ENCODE measurements at regions not wholly inside any gene's neighbourhood (a gene's known extent, or its start where the extent isn't known, plus 50 kb on each side); places are given as distances from the start of the nearest gene placed in this dataset.

DNA sequence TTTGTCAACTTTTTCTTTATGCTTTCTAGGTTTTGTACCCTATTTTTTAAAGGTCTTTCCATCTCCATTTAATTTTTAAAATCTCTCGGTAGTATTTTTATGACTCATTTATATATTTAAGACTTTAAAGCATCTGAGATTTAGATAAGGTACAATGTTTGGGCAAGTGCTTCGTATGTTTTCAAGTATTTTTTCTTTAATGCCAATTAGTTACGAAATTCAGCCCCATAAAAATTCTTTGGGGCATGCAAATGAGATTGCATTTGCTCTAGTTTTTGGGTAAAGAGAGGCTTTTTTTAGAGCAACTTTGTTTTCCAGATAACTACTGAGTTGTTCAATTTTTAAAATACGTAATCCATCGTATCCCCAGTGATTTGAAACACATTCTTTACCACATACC is 65.3 kb upstream of the CRHR1 start:
- H3K4me3 ChIP-seq (ENCODE audit: low read length, poor library complexity, severe bottlenecking): no peak overlapping the region
- no peaks in the 10 kb centered on the region for H3K9me2 ChIP-seq (replicated peaks; ENCODE audit: low read depth, low read length)
- H2AFZ ChIP-seq (ENCODE audit: low read length): no peak overlapping the region
- H3K79me2 ChIP-seq (ENCODE audit: insufficient read depth, low read length): no peaks in the 10 kb centered on the region
- H4K20me1 ChIP-seq (ENCODE audit: insufficient read depth, low read length, poor library complexity, severe bottlenecking): no peaks in the 10 kb centered on the region
- no peaks in the 10 kb centered on the region for H3K27me3 ChIP-seq (ENCODE audit: insufficient read depth, low read length, poor library complexity, severe bottlenecking)
- no peak for TF ChIP-seq EZH2phosphoT487 (IDR thresholded peaks at IDR 0.05; ENCODE audit: borderline replicate concordance)
- TF ChIP-seq, protein P1, sequence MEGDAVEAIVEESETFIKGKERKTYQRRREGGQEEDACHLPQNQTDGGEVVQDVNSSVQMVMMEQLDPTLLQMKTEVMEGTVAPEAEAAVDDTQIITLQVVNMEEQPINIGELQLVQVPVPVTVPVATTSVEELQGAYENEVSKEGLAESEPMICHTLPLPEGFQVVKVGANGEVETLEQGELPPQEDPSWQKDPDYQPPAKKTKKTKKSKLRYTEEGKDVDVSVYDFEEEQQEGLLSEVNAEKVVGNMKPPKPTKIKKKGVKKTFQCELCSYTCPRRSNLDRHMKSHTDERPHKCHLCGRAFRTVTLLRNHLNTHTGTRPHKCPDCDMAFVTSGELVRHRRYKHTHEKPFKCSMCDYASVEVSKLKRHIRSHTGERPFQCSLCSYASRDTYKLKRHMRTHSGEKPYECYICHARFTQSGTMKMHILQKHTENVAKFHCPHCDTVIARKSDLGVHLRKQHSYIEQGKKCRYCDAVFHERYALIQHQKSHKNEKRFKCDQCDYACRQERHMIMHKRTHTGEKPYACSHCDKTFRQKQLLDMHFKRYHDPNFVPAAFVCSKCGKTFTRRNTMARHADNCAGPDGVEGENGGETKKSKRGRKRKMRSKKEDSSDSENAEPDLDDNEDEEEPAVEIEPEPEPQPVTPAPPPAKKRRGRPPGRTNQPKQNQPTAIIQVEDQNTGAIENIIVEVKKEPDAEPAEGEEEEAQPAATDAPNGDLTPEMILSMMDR (conservative IDR thresholded peaks at IDR 0.05; ENCODE audit: low read length): no peak
- no peaks in the 10 kb centered on the region for H3K4me1 ChIP-seq (ENCODE audit: insufficient read depth, low read length, poor library complexity, severe bottlenecking)
- no peak overlapping the region for H3K9ac ChIP-seq (ENCODE audit: low read depth, low read length, poor library complexity, severe bottlenecking)
- no peak overlapping the region for H3K4me2 ChIP-seq (ENCODE audit: low read depth, low read length, poor library complexity, severe bottlenecking)
- no peaks in the 10 kb centered on the region for H3K9me3 ChIP-seq (ENCODE audit: insufficient read depth, low read depth, low read length)
- H3K36me3 ChIP-seq (ENCODE audit: insufficient read depth, low read length): no peaks in the 10 kb centered on the region
- no peaks in the 10 kb centered on the region for H3F3A ChIP-seq (ENCODE audit: low read depth)

DNA sequence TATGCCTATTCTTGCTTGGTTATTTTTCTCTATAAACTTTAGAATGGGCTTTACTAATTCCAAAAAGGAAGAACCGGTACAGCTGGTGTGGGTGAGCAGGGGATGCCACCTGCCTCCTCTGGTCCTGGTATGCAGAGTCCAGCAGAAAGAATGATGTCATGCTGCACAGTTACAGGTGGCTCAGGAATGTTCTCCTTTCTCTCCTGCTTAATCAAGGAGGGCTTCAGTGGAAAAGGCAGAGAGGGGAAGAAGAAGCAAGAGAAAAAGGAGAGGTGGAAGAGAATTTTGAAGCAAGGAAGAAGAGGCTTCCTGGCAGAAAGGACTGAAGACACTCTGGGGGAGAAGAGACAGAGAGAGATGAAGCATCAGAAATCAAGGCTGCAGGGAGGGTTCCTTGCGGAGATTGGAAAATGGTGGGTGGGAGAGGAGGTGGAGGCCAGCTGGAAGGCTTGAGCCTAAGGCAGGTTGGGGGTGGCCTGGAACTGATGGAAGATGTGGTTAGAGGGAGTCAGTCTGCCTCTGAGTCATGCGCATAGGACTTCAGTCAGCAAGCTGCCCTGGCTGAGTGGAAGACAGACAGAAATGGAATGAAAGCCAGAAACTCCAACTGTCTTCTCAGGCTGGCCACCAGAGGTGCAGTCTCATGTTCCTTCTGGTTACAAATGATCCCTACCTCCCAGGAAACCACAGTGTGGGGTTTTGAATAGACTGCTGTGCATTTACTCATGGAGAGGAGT is 64.6 kb upstream of the CRHR1 start:
- Histone ChIP-seq H3F3A (ENCODE audit: low read depth) (no peaks in the 10 kb centered on the region), H3K27me3 (ENCODE audit: insufficient read depth, low read length, poor library complexity, severe bottlenecking) (no peaks in the 10 kb centered on the region), H3K79me2 (ENCODE audit: insufficient read depth, low read length) (no peaks in the 10 kb centered on the region)

DNA sequence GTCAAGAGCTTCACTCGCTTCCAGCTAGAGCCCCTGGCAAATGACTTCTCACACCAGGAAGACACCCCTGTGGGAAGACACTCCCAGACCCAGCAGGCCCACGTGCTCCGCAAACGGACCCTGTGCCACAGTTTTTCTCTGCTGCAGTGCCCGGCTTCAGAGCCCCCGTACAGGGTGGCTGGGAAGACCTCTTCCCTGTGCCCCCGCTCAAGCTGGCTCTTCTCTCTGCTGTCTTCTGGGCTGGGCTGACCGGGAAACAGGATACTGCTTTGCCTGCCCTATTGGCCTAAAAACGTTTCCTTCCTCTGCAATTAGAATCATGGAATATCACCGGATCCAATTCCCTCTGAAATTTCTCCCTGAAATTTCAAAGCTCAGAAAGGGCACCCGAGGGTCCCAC is 63.7 kb upstream of the CRHR1 start:
- Histone ChIP-seq H3K9ac (ENCODE audit: low read depth, low read length, poor library complexity, severe bottlenecking) (no peak overlapping the region), H3K79me2 (ENCODE audit: insufficient read depth, low read length) (no peaks in the 10 kb centered on the region), H3K4me3 (ENCODE audit: low read length, poor library complexity, severe bottlenecking) (no peak overlapping the region), H3K9me3 (ENCODE audit: insufficient read depth, low read depth, low read length) (no peaks in the 10 kb centered on the region), H4K20me1 (ENCODE audit: insufficient read depth, low read length, poor library complexity, severe bottlenecking) (no peaks in the 10 kb centered on the region), H3K36me3 (ENCODE audit: insufficient read depth, low read length) (no peaks in the 10 kb centered on the region), H3K9me2 (replicated peaks; ENCODE audit: low read depth, low read length) (no peaks in the 10 kb centered on the region), H3K4me2 (ENCODE audit: low read depth, low read length, poor library complexity, severe bottlenecking) (no peak overlapping the region), H3K4me1 (ENCODE audit: insufficient read depth, low read length, poor library complexity, severe bottlenecking) (no peaks in the 10 kb centered on the region), H3F3A (ENCODE audit: low read depth) (no peaks in the 10 kb centered on the region), H3K27me3 (ENCODE audit: insufficient read depth, low read length, poor library complexity, severe bottlenecking) (no peaks in the 10 kb centered on the region), H2AFZ (ENCODE audit: low read length) (no peak overlapping the region)
- no peak for TF ChIP-seq EZH2phosphoT487 (IDR thresholded peaks at IDR 0.05; ENCODE audit: borderline replicate concordance)
- TF ChIP-seq, protein P1 (conservative IDR thresholded peaks at IDR 0.05; ENCODE audit: low read length): no peak

More for the DNA sequence above, 64.6 kb upstream of the CRHR1 start:
- Histone ChIP-seq H3K9me2 (replicated peaks; ENCODE audit: low read depth, low read length) (no peaks in the 10 kb centered on the region), H3K4me2 (ENCODE audit: low read depth, low read length, poor library complexity, severe bottlenecking) (no peak overlapping the region), H3K9ac (ENCODE audit: low read depth, low read length, poor library complexity, severe bottlenecking) (no peak overlapping the region), H3K9me3 (ENCODE audit: insufficient read depth, low read depth, low read length) (no peaks in the 10 kb centered on the region), H3K4me1 (ENCODE audit: insufficient read depth, low read length, poor library complexity, severe bottlenecking) (no peaks in the 10 kb centered on the region), H2AFZ (ENCODE audit: low read length) (no peak overlapping the region), H3K4me3 (ENCODE audit: low read length, poor library complexity, severe bottlenecking) (no peak overlapping the region), H4K20me1 (ENCODE audit: insufficient read depth, low read length, poor library complexity, severe bottlenecking) (no peaks in the 10 kb centered on the region), H3K36me3 (ENCODE audit: insufficient read depth, low read length) (no peaks in the 10 kb centered on the region)
- TF ChIP-seq, protein P1 (conservative IDR thresholded peaks at IDR 0.05; ENCODE audit: low read length): peak; percentile 49; the same call in 1 of the 2 replicates
- no peak for TF ChIP-seq EZH2phosphoT487 (IDR thresholded peaks at IDR 0.05; ENCODE audit: borderline replicate concordance)

Data from Loucy (cell line).